Activated CD8-positive, alpha-beta memory T cell treated with anti-CD3 and anti-CD28 coated beads for 4 hours (primary cell): ENCODE measurements at regions not wholly inside any gene's neighbourhood (a gene's known extent, or its start where the extent isn't known, plus 50 kb on each side); places are given as distances from the start of the nearest gene placed in this dataset.
"Not testable (repeated sequence)": the region's sequence is repeated elsewhere in the genome, so short reads cannot be mapped to it uniquely, and the experiment has no call there.

ENCODE experiments used
- DNase-seq, 2 donors: peaks; one replicate each; pipeline ENCODE4 v3.0.0-alpha.2; 2020; ENCODE audit warnings: low read depth in 2 of 2

DNA sequence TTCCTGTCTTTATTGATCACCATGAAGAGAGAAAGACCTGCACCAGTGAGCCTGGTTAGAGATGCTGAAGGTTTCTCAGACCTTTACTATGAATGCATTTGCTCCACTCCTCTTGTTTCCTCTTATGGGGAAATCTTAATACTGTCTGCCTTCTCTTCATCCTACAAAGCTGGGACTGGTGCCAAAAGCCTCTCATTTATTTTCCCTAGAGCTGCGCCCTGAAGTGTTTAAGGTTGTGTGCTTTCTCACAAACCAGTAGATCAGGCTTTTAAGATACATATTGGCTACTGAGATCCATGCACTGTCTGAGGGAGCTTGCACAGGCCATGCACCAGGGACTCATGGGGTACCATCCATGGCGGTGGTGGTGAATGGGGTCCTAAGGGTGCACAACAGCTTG, 286.1 kb upstream of the PMFBP1 start:
- DNase-seq: no peak

DNA sequence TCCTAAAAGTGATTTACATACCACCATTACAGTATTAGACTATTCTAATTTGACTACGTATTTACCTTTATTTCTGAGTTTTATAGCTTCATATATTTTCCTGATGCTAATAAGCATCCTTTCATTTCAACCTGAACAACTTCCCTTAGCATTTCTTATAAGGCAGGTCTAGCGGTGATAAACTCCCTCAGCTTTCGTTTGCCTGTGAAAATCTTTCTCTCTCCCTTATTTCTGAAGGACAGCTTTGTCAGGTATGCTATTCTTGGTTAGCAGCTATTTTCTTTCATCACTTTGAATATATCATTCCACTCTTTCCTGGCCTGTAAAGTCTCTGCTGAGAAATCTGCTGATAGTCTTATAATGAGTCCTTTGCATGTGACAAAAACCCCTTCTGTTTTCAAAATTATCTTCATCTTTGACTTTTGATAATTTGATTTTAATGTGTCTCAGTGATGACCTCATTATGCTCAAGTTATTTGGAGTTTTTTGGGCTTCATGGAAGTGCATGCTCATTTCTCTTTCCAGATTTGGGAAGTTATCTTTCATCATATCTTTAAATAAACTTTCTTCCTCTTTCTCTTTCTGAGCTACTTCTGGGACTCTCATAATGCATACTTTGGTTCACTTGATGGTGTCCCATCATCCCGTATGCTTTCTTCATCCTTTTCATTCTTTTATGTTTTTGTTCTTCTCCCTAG, 285.4 kb upstream of the PMFBP1 start:
- no peak for DNase-seq

DNA sequence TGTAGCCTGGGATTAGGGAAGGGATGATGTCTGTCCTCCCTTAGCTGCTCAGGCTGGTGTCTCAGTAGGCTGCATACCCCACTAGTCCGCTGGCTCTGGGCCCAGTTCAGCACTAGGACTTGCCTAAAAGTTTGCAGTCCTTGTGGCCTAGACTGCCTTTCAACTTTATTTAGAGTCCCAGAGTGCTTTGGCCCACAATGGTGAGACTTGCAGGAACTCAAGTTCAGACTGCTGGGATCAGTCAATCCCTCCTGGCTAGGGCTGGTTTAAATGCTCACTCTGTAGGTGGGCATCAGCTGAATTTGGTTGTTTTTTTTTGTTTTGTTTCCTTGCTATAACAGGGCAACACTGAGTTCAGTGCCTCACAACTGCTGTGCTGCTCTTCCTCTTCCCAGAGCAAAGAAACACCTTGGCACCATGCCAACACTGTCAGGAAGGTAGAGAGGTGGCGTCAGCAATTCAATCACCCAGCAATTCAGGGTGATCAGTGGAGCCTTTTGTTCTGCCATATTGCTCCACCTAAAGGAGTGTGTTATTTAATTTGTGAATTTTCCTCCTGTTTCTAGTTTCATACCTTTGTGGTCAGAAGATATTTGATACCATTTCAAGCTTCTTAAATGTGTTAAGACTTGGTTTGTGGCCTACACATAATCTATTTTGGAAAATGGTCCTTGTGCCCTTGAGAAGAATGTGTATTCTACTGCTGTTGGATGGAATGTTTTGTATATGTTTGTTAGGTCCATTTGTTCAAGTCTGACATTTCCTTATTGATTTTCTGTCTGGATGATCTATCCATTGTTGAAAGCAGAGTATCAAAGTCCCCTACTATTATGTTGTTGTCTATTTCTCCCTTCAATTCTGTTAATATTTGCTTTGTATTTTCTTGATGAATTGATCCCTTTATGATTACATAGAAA, 284.0 kb upstream of the PMFBP1 start:
- no peak for DNase-seq

DNA sequence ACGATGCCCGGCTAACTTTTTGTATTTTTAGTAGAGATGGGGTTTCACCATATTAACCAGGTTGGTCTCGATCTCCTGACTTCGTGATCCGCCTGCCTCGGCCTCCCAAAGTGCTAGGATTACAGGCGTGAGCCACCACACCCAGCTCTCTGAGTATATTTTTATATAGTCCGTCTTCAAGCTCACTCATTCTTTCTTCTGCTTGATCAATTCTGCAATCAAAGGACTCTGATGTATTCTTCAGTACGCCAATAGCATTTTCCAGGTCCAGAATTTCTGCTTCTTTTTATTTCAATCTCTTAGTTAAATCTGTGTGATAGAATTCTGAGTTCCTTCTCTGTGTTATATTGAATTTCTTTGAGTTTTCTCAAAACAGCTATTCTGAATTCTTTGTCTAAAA, 281.9 kb upstream of the PMFBP1 start:
- DNase-seq: not testable (repeated sequence)

DNA sequence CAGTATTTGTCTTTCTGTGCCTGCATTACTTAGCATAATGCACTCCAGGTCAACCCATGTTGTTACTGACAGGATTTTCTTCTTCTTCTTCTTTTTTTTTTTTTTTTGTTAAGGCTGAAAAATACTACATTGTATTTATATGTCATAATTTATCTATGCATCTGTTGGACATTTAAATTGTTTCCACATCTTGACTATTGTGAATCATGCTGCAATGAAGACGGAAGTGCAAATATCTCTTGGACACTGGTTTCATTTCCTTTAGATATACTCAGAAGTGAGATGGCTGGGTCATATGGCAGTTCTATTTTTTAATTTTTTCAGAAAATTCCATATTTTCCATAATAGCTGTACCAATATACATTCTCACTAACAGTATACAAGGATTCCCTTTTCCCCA, 272.7 kb upstream of the PMFBP1 start:
- no peak for DNase-seq

DNA sequence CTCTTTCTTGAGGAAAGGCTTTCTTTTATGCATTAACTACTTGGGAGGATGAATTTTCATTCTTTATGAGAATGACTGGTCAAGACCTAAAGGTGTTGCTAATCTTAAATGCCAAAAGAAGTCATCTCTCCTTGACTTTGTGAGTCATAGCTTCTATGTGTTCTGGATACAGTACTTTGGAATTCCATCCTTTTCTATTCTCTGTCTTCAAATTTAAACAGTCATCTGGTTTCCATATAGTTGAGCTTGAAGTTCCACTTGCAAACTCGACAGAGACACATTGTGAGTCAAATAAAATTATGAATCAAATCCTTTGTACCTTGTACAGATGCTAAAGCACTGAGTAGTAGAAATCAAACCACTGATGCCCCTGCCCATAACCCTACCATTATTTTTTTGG, 271.9 kb upstream of the PMFBP1 start:
- DNase-seq: no peak

DNA sequence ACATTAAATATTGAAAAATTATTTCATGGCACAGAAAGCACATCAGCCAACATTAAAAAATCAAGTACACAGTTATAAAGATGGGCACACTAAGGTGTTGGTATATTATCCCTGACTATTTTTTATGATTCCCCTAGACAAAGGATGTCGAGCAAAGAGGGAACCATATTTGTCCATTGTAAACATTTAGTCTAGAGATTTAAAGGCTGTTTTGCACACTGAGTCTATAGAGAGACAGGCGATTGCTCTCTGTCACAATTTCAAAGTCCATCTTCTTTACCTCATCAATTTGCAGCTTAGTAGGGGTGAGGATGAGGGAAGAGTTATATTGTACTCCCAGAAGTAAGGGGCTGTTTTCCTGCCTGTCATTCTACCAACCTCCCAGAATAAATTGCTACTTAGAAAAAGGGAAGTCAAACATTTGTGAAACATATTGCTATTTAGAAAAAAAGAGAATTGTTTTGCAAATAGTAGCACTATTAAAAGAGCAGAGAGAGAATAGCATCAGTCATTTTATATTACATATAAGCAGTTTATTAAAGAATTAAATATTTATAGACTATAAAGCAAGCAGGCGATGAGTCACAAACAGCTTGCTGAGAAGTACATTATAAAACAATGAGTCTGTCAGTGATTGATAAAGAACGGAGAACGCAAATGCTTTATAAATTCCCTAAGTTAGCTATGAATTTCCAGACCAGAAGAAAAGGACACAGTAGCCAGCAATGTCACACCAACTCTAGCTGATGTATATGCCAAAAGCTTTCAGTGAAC, 270.6 kb upstream of the PMFBP1 start:
- DNase-seq: no peak

DNA sequence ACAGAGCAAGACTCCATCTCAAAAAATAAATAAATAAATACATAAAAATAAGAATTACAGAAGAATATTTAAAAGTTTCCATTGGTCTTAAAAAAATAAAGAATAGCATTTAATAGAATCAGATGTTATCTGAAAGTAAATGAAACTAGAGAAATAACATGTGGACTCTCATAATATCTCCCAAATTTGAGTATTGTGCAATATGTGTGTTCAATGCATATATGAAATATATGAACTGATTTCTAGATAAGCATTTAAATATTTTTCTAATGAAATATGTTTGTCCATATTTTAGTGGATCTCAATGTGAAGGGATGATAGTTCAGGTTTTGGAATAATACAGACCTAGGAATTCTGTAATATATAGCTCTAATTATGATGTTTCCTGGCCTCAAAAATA, 265.9 kb upstream of the PMFBP1 start:
- no peak for DNase-seq

DNA sequence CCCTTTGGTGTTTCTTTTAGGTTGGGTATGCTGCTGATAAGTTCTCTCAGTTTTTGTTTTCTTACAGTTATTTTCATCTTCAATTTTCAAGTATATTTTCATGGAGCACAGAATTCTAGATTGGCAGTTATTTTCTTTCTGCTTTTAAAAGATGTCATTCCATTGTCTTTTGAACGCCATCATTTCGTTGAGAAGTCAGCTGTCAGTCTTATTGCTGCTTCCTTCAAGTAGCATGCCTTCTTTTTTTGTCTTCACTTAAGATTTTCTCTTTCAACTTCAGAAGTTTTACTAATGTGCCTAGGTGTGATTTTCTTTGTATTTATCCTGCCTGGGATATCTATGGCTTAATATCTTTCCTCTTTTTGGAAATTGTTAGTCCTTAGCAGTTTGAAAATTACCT, 262.2 kb upstream of the PMFBP1 start:
- no peak for DNase-seq

DNA sequence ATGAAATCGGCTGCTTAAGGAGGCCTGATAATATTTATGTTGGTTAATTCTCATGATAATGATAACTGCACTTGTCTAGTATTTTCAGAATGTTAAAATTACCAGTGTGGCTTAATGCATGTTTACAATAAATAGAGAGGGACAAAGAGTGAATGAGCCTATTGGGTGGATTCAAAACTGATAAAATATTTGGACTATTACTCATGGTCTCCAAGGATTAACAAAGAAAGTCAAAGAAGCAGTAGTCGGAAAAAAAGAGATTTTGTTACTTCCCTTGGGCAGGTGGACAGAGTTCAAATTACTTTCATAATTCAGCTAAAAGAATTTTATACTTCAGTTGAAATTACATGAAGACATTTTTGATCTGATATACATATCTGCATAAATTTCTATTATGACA, 258.2 kb upstream of the PMFBP1 start:
- no peak for DNase-seq

DNA sequence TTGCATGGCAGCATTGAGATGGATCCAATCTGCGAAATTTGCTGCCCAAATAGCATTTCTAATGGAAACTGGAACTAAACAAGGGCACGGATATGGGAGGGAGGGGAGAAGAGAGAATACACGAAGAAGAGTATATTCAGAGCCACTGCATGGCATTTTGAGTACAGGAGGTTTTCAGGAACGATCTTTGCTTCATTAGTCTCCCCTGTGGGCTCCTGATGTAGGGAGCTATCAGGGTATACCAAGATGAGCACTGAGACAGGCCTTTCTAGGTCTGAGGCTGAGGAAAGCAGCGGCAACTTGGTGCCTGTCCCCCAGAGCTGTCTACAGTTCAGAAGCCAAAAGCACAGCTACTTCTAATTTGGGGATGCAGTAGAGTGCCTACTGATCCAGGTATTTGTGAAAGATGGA, 257.7 kb upstream of the PMFBP1 start:
- no peak for DNase-seq

DNA sequence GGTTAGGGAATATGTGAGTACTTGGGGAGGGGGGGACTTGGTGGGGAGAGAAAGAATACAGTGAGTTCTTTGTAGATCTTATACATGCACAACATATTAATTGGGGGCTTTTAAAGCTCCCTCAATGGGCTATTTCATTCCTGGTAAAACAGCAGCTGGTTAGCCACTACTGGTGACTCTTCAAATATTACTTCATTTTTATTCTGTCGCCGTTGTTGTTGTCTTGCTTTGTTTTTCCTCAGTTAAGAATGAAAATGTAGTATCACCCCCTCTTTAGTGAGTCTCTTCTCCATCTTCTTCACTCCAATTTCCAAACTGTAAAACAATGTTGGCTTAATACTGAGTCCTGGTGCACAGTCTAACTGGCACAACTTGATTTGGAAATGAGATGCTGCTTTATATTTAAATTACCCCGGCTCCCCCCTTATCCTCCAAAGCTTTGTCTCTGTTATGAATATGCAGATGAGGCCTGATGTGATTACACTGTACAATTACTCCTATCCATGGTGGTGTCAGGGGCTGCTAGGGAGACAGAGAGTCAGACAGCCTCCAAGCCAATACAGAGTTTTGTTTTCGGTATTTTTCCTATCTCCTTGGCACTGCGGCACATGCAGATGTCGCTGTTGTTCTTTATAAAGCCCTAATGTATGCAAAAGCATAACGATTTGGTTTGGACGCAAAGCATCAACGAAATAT, 256.9 kb upstream of the PMFBP1 start:
- no peak for DNase-seq

DNA sequence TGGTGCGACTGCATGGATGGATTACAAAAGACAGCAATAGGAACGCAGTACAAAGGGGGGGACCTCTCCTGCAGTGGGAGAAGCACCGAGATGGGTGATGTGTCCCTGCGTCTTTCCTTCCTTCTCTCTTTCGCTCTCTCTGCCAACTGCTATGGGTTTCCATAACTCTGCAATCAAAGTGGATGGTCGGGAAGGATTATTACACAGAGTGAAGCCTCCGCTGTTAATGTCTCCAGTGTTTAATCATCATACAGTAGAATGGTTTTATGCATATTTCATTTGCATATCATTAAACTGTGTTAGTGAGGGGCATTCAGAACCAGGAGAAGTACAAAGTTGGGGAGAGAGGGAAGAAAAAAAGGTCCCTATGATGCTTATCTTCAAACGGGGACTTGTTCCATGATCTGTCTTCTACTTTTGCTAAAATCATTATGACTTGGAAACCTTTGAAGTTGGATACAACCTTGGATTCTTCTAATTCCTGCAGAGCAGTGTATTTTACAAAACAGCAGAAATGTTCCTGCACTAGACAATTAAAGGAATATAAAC, 255.9 kb upstream of the PMFBP1 start:
- DNase-seq: no peak

DNA sequence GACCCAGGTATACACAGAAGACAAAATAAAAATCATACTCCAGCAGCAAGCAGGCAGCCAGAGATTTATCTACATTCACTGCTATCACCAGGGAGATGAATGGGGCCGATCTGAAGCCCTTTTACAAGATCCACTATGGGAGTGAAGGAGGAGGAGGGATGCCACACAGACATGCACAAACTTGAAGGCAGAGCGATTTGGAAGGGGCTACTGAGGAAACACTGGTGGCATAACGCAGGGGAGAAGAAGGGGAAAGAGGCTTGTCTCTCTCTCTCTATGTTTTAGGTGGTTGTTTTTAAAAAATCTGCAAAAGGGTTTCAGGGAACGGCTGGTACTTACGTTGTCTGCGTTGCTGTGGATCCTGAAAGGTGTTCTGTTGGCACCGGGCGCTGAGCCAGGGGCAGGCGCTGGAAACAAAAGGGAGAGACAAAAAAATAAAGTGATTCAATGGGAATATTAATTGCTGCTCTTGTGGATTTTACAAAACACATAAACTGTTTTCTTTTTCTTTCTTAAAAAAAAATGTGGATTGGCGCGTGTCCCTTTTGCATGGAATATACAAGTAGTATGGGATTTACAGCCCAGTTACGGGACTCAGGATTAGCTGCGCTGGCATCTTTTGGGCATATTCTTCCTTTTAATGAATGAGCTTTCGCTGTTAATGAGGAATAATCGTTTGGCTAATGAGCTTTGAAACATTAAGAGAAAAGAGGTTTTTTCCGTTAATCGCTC, 255.3 kb upstream of the PMFBP1 start:
- no peak for DNase-seq

DNA sequence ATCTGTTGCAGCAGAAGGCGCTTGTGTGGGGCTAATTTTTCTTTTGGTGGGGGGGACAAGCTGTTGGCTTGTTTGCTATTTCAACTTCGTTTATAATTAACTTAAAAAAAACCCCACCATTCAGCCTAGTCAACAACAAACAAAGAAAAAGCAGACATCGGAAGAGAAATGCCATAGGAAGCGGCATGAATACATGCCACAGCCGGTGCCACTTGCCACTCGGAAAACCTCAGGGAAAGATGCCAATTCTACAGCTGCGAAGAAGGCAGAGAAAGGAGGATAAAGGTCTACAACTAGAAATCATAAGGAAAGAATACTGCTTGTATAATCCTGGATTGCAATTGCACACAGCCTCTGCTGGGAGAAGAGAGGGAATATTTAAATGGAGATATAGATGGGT, 254.4 kb upstream of the PMFBP1 start:
- no peak for DNase-seq

DNA sequence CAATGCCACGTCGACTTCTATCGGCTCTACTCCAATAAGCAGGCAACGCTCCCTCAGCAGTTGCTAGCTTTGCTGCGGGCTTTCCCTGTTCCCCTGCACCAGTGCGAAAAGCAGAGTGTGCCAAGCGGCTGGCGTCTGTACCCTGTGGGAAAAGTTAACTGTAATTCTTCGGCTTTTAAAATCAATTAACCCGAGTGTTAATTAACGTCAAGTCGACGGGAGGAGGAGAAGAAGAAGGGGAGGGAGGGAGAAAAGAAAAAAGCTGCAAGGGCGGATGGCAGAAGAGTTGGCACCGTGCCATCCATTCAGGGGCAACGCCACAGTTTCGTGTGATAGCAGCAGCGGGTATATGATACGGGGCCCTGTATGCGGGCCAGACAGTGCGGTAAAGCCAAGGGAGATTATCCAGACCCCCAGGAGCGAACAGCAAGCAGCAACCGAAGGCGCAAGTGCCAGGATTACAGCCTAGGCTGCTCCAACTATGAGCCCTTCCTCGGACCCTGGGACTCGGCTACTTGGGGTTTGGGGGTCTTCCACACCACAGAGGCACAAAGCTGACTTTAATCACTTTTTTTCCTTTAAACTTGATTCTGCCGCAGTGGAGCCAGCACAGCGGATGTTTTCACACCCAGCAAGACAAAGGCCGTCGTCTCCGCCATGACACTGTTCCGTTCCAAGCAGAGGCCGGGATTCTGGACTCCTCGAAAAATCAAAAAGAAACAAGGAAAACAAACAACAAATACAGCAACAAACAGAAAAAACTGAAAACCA, 253.8 kb upstream of the PMFBP1 start:
- no peak for DNase-seq

DNA sequence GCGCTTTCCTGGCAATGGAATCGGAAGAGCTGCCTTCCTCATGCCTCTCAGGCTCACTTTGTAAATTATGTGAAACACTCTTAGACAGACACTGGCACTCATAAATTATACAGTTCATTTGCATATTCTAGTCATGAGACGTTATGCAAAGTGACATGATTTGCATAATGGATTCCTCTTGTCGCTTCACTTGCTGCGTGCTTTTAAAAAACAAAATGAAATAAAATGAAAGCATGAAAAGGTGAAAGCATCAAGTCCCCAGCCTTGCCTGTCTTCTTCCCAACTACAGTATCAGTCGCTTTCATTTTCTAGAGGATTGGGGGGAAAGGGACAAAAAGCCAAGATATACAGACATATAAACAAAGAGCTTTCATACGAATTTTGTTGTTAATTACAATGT, 252.8 kb upstream of the PMFBP1 start:
- no peak for DNase-seq

DNA sequence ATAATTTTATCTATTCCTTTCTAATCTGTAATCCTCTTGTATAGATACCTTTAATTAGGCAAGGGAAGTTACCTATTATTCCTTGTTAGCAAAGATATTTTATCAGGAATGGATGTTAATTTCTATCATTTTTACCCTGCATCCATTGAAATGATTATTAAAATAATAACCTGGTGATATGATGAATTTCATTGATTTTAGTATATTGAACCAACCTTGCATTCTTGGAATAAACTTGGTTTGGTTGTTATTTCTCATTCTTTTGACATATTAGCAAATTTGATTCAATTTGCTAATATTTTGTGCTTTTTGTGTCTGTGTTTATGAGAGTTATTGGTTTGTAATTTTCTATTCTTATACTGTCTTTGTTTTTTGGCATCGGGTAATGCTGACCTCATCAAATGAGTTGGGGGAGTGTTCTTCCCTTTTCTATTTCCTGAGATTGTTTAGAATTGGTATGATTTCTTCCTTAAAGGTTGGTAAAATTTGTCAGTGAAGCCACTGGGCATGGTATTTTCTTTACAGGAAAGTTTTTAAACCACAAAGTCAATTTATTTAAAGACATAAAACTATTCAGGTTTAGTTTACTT, 250.4 kb upstream of the PMFBP1 start:
- DNase-seq: no peak

DNA sequence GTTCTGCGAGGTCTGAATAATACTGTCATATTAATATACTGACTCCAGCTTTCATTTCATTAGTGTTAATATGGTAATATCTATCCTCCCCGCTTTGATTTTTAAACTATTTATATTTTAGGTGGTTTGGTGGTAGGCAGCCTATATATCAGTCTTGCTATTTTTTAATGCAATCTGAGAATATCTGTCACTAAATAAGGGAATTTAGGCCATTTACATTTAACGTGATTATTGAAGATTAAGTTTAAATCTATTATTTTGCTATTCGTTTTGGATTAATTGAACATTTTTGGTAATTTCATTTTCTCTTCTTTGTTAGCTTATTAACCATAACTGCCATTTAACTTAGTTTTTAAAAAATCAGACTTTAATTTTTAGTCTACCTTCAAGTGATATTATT, 247.7 kb upstream of the PMFBP1 start:
- DNase-seq: no peak

DNA sequence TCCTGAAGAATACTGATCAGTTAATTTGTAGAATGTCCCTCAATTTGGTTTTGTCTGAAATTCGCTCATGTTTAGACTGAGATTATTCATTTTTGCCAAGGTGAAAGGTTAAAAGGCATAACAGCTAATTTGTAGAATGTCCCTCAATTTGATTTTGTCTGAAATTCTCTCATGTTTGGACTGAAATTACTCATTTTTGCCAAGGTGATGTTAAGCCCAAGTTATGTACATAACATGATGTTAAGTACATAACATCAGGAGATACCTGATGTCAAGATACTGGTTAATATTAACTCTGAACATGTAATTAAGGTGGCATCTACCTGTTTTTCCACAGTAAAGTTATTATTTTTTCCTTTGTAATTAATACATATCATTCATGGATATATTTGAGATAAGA, 243.4 kb upstream of the PMFBP1 start:
- DNase-seq: no peak
